HG03521 (cell line): ENCODE measurements at regions not wholly inside any gene's neighbourhood (a gene's known extent, or its start where the extent isn't known, plus 50 kb on each side); places are given as distances from the start of the nearest gene placed in this dataset.
"Not testable (repeated sequence)": the region's sequence is repeated elsewhere in the genome, so short reads cannot be mapped to it uniquely, and the experiment has no call there.

ENCODE experiments used
- ATAC-seq: cut with Tn5 transposase; IDR thresholded peaks from one replicate; pipeline ENCODE4 v1.9.1; 2021; ENCODE audit warnings: mild to moderate bottlenecking, moderate library complexity; ENCODE audit not compliant: unreplicated experiment

DNA sequence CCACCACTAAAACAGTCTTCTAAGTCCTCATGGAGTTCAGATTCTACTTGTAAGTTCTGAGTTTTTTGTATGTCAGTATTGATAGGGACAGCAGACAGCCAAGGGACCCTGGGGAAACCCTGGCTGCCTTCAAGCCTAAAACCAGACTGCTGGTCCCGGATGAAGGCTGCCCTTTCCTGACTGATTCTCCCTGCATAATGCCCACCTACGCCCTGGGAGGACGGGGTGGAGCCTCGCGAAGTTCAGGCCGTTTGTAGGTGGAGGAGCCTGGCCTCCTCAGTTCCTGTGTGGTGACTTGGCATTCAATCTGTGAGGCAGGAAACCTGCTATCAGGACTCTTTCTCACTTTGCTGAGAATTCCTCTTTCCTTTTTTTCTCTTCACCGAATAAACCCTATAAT lies 120.3 kb upstream of the LGSN start:
- no peak for ATAC-seq

DNA sequence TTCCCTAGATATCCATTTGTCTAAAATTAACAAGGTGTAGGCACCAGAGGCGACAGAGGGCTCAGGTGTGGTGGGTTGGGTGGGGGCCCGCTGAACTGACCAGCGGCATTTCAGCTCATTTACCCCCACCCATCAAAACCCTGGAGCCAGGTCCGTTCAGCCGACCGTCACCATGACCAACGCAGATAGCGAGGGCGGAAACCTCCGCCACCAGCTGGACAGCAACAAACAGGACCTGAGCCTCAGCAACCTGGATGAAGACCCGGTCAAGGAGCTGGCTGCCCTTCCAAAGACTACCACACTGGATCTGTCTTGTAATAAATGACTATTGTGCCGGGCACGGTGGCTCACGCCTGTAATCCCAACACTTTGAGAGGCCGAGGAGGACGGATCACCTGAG lies 120.8 kb upstream of the LGSN start:
- ATAC-seq, result no peak

DNA sequence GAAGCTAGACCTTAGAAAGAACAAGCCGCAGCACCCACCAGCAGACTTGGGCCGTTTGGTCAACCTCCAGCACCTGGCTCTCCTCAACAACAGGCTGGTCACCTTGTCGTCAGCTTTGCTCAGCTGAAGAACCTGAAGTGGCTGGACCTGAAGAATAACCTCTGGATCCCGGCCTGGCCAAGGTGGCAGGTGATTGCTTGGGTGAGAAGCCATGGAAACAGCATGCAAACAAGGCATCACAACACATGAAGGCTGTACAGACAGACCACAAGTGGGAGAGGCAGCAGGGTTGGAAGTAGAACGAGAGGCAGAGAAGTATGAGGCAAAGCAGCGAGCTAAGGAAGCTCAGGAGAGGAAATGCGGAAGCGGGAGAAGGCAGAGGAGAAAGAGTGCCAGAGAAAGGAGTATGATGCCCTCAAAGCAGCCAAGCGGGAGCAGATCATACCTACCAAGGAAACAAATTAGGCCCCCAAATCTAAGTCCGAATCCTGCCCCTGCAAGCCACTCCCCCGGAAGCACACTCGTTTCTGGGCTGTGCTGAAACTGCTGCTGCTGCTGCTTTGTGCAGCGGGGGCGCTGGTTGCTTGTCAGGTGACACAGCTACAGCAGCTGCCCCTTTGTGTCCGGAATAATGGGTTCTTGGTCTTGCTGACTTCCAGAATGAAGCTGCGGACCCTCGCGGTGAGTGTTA lies 121.6 kb upstream of the LGSN start:
- ATAC-seq, result no peak

DNA sequence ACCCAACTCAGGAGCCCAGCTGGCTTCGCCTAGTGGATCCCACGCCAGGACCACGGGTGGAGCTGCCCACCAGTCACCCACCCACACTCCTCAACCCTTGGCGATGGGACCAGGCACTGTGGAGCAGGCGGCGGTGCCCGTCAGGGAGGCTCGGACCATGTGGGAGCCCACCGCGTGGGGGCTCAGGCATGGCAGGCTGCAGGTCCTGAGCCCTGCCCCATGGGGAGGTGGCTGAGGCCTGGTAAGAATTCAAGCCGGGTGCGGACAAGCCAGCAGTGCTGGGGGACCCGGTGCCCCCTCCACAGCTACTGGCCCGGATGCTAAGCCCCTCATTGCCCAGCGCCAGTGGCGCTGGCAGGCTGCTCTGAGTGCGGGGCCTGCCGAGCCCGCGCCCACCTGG lies 123.1 kb upstream of the LGSN start:
- no peak for ATAC-seq

DNA sequence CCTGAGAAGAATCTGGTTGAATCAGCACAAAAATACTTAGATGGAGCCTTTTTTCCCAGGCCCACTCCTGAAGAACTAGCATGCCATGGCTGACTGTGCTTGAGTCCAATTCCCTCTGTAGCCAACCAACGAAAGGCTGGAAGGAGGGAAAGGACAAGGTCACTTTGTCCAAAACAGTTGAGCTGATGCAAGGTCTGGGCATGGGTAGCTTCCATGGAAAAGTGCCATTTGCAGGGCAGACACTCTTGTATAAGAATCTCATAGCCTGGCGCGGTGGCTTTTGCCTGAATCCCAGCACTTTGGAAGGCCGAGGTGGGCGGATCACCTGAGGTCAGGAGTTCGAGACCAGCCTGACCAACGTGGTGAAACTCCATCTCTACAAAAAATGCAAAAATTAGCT lies 125.0 kb upstream of the LGSN start:
- ATAC-seq, result no peak

DNA sequence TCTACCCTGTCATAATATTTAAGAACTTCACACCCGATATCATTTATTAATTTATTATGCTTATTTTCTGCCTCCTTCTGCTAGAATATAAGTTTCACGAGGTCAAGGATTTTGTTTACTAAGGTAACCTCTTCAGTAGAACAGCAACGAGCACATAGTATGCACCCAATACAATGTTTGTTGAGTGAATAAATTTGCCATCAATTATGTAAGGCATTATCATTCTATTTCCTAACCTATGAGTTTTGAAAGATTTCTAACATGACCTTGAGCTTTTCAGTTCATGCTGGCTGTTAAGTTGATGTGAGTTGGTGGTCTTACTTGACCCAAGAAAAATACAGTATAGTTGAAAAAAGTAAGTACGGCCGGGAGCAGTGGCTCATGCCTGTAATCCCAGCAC lies 125.9 kb upstream of the LOC128125822 start:
- ATAC-seq, result no peak

DNA sequence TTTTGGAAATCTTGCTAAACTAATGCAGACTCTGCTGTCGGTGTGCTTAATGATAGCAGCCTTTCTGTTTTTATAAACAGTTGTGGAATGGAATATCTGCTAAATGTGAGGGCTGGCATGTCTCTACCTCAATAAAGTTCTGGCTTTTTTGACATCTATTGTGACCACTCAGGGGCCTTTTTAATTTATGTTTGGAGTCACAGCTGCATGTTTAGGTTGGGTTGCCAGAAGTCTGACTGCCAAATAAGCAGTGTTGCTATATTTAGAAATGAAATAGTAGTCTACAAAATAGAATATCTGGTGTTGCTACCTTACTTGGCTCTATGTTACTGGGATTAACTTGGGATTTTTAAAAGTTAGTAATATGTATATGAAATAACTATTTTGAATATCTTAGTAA lies 125.1 kb upstream of the LOC128125822 start:
- ATAC-seq, result no peak

DNA sequence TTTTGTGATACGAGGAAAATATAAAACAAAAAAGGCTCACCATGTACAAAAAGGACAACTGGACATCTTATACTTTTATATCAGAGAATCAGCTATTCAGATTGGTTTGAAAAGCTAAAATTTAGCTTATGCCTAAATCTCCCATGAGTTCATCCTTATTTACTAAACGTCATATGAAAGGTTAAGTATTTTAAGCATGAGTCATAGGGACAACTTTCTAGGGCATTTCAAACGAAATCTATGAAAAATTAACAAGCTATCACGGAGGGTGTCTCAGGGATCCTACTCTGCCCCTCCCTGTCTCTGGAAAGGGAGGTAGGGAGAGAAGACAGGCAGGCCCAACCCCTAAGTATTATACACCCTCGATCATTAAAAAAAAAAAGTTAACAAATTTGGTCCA lies 124.1 kb upstream of the LOC128125822 start:
- ATAC-seq, result no peak

DNA sequence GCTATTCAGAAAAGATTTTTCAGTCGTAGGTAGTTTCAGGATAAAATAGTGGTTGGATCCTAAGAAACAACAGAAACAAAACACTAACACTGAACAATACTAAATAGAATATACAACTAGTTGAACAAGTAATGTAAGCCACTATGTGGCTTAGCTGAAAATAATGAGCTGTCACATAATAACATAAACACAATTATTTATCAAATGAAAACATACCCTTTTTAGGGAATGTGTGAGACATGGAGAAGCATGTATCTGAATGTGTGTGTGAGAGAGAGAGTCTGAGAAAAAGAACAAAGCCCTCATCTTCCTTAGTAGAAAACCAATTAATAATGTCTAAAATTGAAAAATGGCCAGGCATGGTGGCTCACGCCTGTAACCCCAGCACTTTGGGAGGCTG lies 122.6 kb upstream of the LOC128125822 start:
- no peak for ATAC-seq

DNA sequence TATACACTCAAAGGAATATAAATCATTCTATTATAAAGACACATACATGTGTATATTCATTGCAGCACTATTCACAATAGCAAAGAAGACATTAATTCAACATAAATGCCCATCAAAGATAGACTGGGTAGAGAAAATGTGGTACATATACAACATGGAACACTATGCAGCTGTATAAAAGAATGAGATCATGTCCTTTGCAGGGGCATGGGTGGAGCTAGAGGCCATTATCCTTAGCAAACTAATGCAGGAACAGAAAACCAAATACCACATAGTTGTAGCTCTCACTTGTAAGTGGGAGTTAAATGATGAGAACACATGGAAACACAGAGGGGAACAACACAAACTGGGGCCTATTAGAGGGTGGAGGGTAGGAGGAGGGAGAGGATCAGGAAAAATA lies 121.0 kb upstream of the LOC128125822 start:
- ATAC-seq, result no peak

DNA sequence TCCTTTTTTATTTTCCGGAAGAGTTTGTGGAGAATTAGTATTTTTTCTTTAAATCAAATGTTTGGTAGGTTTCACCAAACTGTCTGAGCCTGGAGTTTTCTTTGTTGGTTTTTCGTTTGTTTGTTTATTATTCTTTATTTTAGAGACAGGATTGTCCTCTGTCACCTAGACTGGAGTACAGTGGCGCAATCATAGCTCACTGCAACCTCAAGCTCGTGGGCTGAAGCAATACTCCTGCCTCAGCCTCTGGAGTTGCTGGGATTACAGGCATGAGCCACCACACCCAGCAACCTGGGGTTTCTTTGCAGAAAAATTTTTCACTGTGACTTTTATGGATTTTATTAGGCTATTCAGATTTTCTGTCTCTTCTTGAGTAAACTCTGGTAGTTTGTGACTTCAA lies 120.2 kb upstream of the LOC128125822 start:
- no peak for ATAC-seq

DNA sequence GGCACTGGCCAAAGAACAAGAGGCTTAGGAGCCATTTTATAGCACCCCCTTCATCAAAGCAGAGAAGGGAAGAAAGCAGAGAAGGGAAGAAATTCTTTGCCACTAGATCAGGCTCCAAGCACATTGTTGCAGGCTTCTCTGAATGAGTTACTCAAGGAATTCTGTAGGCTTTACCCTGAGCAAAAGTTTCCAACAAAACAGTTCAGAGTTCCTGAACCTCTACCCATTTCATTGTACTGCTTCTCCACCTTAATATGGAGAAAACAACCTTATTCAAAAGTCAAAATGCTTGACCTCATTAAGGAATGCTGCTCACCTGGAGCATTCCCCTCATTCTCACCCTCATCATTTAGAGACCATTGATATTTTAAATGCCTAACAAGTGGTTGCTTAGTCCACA lies 115.5 kb upstream of the LOC128125822 start:
- ATAC-seq, result no peak

DNA sequence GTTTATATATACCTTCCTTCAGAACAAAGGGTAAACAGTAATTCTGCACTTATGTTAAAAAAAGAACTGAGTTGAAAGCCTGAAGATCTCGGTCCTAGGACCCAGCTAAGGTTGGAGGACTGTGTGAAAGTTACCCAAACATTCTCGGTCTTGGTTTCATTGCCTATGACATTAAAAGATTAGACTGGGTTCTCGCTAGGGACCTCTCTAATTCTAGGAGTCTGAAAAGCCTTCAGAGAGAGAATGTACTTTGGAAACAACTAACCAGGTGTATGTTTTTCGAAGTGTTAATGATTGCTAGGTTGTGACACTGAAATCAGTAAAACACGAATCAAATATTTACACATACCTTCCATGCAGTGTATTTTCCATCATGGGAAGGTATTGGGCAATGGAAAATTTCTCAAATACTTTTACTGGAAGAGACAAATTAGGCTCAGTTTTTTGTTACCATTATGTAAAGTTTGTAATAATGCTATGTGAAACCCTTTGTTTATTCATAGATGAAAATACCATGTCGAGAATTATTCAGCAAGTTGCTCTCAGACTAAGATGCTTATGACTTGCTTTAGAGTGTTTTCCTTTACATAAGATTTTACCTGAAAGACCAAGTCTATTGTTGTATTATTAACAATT lies 113.7 kb upstream of the LOC128125822 start:
- peak; percentile 82 for ATAC-seq

DNA sequence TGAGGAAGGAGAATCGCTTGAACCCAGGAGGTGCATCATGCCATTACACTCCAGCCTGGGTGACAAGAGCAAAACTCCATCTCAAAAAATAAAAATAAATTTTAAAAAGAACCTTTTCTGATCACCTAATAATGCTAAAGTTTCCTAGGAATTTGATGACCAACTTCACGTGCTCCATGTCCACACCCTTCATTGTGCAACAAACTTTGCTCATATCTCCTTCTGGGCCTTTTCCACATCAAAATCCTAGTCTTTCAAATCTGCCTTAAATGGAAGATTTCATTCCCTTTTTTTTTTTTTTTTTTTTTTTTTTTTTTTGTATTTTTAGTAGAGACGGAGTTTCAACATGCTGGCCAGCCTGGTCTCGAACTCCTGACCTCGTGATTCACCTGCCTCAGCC lies 112.5 kb upstream of the LOC128125822 start:
- no peak for ATAC-seq

DNA sequence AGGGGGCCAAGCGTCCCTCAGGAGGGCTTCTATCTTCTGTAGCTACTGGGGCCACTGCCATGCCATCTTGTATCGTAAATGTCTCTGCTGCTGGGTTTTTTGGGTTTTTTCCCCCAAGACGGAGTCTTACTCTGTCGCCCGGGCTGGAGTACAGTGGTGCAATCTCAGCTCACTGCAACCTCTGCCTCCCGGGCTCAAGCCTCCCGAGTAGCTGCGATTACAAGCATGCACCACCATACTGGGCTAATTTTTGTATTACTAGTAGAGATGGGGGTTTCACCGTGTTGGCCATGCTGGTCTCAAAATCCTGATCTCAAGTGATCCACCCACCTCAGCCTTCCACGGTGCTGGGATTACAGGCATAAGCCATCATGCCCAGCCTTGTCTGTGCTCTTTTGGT lies 111.3 kb upstream of the LOC128125822 start:
- no peak for ATAC-seq

DNA sequence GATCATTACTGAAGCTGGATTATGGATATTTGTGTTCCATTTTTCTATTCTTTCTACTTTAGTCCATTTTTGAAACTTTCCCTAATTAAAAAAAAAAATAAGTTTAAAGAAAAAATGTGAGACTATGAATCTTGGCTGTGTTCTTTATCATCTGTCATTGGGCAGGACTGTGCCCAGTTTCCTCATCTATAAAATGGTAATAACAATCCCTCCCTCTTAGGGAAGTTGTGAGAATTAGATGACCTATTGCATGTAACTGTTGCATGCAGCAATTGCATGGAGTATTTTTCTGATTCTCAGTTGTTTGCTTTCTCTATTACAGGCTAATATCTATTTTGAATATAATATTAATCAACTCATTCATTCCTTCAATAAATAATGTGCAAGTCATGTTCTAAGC lies 108.2 kb upstream of the LOC128125822 start:
- no peak for ATAC-seq

DNA sequence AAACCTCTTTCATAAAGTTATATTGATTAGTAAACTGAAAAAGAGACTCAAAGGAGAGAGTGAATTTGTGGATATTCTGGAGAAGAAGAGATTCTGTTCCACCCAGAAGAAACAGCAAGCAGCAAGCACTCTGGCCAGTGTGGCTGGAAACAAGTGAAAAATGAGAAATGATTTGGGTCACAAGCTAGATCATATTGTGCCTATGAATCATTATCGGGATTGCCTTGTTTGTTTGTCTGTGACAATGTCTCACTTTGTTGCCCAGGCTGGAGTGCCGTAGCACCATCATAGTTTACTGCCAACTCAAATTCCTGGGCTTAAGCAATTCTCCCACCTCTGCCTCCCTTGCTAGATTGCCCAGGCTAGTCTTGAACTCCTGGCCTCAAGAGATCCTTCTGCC lies 106.5 kb upstream of the LOC128125822 start:
- ATAC-seq, result no peak

DNA sequence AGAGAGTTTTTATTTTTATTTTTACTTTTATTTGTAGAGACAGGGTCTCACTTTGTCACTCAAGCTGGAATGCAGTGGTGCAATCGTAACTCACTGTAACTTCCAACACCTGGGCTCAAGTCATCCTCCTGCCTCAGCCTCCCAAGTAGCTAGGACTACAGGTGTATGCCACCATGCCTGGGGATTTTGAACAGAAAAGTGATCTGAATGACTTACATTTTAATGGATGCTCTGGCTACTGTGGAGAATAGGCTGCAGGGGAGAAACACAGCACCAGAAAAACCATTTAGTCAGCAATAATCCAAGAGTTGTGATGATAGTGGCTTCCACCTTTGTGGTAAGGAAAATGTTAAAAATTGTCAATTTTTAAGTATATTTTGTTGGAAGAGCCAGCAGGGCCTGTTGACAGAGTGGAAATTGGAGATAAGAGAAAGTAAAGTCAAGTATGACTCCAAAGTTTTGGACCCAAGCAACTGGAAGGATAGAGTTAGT lies 106.0 kb upstream of the LOC128125822 start:
- ATAC-seq, result no peak

DNA sequence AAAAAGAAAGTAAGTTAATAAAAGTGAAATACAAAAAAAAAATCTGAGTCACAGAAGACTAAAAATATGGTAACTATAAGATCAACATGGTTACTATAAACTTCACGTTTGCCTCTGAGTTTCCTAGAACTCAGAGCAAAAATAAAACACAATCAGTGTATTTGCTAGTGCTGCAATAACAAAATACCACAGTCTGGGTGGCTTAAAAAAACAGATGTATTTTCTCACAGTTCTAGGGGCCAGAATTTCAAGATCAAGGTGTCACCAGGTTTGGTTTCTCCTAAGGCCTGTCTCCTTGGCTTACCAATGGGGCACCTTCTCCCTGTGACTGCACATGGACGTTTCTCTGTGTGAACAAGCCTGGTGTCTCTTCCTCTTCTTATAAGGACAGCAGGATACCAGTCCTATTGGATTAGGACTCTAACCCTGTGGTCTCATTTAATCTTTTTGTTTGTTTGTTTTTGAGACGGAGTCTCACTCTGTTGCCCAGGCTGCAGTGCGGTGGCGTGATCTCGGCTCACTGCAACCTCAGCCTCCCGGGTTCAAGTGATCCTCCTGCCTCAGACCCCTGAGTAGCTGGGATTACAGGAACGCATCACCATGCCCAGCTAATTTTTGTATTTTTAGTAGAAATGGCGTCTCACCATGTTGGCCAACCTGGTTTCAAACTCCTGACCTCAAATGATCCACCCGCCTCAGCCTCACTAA lies 104.9 kb upstream of the LOC128125822 start:
- no peak for ATAC-seq

DNA sequence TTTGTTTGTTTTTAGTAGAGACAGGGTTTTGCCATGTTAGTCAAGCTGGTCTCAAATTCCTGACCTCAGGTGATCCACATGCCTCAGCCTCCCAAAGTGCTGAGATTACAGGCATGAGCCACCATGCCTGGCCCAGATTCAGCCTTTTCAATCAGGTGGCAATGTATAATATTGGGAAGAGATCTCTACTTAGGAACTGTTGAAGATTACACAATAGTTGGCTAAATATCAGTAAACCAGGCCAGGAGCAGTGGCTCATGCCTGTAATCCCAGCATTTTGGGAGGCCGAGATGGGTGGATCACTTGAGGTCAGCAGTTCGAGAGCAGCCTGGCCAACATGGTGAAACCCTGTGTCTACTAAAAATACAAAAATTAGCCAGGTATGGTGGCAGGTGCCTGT lies 101.1 kb upstream of the LOC128125822 start:
- not testable (repeated sequence) for ATAC-seq

DNA sequence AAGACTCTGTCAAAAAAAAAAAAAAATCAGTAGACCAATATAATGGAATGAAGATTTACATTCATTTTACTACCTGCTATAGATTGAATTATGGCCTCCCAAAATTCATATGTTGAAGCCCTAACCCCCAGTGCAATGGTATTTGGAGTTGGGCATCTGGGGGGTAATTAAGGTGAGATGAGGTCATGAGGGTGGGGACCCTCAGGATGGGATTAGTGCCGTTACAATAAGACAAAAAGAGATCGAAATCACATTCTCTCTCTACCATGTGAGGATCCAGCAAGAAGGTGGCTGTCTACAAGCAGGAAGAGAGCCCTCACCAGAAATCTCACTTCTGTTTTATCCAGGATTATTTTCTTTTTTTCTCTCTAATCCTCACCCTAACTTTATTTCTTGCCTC lies 100.6 kb upstream of the LOC128125822 start:
- ATAC-seq, result no peak

DNA sequence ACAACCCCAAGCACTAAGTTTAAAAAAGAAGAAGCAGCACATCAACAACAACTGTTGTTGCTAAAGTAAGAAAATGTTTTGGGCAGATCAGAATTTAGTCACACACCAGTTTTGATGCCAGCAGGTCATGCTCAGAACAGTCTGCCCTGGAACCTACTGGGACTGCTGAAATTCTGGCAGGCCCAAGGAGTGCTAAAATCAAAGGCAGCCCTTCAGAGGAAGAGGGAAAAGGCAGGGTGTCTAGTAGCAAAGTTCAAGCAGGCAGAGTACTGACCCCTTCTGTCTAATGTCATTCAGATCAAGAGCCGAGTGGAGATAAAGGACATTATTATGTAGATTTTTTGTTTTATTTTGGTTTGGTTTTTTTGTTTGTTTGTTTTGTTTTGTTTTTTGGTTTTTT lies 96.6 kb upstream of the LOC128125822 start:
- no peak for ATAC-seq
